HUES6 (cell line): ENCODE measurements at regions not wholly inside any gene's neighbourhood (a gene's known extent, or its start where the extent isn't known, plus 50 kb on each side); places are given as distances from the start of the nearest gene placed in this dataset.

Experiments
- H3K27ac ChIP-seq: 2 replicates; pipeline ENCODE4 v1.7.0; 2013; ENCODE audit warnings: low read depth, mild to moderate bottlenecking, low read length, inconsistent platforms
- H3K27me3 ChIP-seq: 2 replicates; pipeline ENCODE4 v1.6.1; 2013; ENCODE audit warnings: low read length; ENCODE audit not compliant: control insufficient read depth, insufficient read depth
- H3K36me3 ChIP-seq: 2 replicates; pipeline ENCODE4 v1.6.1; 2013; ENCODE audit warnings: low read length; ENCODE audit not compliant: control insufficient read depth, insufficient read depth
- H3K4me1 ChIP-seq: 2 replicates; pipeline ENCODE4 v1.6.1; 2013; ENCODE audit warnings: low read length; ENCODE audit not compliant: control insufficient read depth, insufficient read depth
- H3K4me3 ChIP-seq: 2 replicates; pipeline ENCODE4 v1.5.1; 2013; ENCODE audit warnings: low read depth, low read length
- H3K9ac ChIP-seq: one replicate; pipeline ENCODE4 v1.6.1; 2013; ENCODE audit warnings: mild to moderate bottlenecking, low read length
- H3K9me3 ChIP-seq: 2 replicates; pipeline ENCODE4 v1.6.1; 2013; ENCODE audit warnings: low read depth, low read length; ENCODE audit not compliant: control insufficient read depth, insufficient read depth

DNA sequence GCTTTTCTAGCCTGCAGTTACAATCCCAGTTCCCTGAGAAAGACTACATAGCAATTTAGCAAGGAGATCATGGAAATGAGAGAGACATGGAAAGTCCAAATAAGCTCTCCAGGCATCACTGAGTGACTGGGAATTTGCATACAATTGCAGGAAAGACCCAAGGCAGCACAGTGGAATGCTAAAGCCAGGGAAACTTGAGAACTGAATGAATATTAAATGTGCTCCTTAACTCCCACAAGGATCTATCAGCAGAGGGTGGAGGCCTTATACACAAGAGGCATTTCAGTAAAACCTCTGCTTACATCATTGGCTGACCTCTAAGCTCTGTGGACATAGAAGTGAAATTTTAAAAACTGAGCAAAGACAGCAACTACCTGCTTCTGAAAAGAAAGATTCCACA, 355.6 kb upstream of the DAB2 start:
- H3K36me3 ChIP-seq, result no peaks in the 10 kb centered on the region
- no peak overlapping the region for H3K9ac ChIP-seq
- peaks cover 8% of the 10 kb centered on the region for H3K4me1 ChIP-seq
- no peak overlapping the region for H3K27ac ChIP-seq
- H3K27me3 ChIP-seq, result no peaks in the 10 kb centered on the region
- 0 out of 2 replicates have a peak, but pooled peaks cover 2% of the 10 kb centered on the region for H3K9me3 ChIP-seq
- no peak overlapping the region for H3K4me3 ChIP-seq

DNA sequence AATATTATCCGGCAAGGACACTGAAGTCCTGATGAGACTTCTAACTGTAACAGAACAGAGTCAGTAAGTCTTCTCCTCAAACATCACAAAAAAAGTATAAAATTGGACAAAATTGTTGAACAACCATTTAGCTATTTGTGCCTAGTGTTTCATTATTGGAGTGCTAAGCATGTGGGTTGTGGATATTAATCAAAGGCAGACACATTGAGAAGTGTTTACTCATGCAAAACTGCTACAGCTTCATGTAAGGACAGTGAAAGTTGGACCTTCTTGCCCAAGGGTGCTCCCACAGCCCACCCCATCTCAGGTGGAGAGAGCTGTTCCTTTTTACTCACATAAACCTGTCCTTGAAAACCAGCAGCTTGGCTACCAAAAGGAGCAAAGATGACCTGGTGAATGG, 355.1 kb upstream of the DAB2 start:
- Histone ChIP-seq H3K9me3 (no peaks in the 10 kb centered on the region), H3K4me3 (no peak overlapping the region), H3K9ac (no peak overlapping the region), H3K4me1 (peaks cover 8% of the 10 kb centered on the region), H3K27ac (no peak overlapping the region), H3K36me3 (no peaks in the 10 kb centered on the region), H3K27me3 (no peaks in the 10 kb centered on the region)

DNA sequence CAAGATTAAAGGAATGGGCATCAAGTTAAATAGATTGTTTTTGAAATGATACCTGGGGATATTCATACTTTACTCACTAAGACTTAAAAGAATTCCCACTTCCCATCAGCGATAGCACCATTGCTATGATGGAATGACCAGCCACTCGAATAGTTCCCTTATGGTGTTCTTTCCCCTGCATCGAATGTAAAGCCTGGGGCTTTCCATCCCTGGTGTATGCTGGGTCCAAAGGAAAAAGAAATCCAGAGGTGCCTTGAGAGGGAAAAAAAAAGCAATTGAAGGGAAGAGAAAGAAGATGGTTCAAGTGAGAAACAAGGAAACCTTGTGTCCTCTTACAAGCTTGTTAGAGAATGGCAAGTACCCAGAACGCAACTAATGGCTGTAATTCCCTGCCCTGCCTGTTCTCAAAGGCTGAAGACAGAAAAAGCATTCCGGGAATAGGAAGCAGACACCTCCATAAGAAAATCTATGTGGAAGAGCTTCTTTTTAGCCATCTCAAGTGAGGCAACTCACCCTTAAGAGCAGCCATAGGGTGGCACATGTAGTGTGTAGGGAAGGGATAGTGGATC, 351.1 kb upstream of the DAB2 start:
- Histone ChIP-seq H3K4me1 (peaks cover 8% of the 10 kb centered on the region), H3K27me3 (no peaks in the 10 kb centered on the region), H3K27ac (no peak overlapping the region), H3K9ac (no peak overlapping the region), H3K4me3 (no peak overlapping the region), H3K9me3 (no peaks in the 10 kb centered on the region), H3K36me3 (no peaks in the 10 kb centered on the region)

DNA sequence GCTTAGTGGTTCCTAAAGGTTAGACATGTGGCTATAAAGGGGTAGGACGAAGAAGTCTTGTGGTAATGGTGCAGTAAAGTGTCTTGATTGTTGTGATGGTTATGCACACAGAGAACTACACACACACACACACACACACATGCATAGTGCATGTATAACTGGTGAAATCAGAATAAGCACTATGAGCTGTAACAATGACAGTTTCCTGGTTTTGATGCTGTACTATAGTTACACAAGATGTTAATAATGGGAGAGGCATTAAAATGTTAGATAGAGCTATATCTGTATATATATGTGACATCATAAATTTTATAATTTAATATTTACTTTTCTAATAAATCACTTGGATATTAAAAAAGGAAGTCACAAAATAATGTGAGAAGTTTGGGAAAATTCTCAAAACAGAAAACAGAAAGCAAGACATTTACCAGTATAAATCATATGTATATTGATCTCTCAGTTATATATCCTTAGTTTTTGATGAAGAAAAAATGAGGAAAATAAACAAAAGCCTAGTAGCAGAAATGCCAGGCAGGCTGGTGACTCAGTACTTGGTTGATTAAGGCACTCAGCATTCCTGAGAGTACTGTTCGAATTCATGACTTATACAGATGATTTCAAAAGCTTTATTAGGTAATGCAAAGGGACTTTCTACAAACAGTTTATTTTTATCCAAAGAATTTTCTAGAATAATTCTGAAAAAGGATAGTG, 350.5 kb upstream of the DAB2 start:
- no peaks in the 10 kb centered on the region for H3K27me3 ChIP-seq
- peaks cover 4% of the 10 kb centered on the region for H3K4me1 ChIP-seq
- H3K36me3 ChIP-seq, result no peaks in the 10 kb centered on the region
- no peaks in the 10 kb centered on the region for H3K9me3 ChIP-seq
- H3K9ac ChIP-seq, result no peak overlapping the region
- H3K27ac ChIP-seq, result no peak overlapping the region
- H3K4me3 ChIP-seq, result no peak overlapping the region

DNA sequence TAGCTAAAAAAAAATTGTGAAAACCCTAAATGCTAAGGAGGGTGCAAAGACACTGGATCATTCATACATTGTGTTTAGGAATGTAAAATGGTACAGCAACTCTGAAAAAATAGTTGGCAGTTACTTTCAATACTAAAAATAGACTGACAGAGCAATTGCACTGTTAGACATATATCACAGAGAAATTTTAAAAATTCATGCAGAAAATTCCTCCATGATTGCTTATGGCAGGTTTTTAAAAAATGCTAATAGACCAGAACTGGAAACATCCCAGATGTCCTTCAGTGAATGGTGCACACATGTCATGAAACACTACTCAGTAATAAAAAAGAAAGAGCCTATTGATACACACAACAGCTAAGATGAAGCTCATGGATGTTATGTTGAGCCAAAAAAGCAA, 349.8 kb upstream of the DAB2 start:
- no peak overlapping the region for H3K9ac ChIP-seq

DNA sequence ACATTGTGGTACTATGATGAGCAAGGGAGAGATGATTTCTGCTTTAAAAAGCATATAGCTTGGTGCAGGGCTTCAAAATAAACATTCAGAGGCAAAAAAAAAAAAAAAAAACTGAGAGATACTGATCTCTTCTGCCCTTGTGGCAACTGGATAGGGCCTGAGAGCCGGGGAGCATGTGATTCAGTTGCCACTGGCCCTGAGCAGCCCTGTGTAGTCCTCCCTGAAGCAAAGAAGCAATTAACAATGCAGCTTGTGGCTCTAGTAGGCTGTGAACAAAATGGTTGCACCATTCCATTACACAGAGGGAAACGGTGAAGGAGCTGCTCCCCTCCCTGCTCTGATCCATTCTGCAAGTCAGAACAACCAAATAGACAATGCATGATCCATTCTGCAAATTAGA, 347.5 kb upstream of the DAB2 start:
- Histone ChIP-seq H3K4me1 (no peaks in the 10 kb centered on the region), H3K9ac (no peak overlapping the region), H3K9me3 (no peaks in the 10 kb centered on the region), H3K27me3 (no peaks in the 10 kb centered on the region), H3K4me3 (no peak overlapping the region), H3K27ac (no peak overlapping the region), H3K36me3 (no peaks in the 10 kb centered on the region)

More for the DNA sequence above, 349.8 kb upstream of the DAB2 start:
- H3K4me1 ChIP-seq, result no peaks in the 10 kb centered on the region
- no peak overlapping the region for H3K4me3 ChIP-seq
- H3K27me3 ChIP-seq, result no peaks in the 10 kb centered on the region
- H3K36me3 ChIP-seq, result no peaks in the 10 kb centered on the region
- no peak overlapping the region for H3K27ac ChIP-seq
- no peaks in the 10 kb centered on the region for H3K9me3 ChIP-seq

DNA sequence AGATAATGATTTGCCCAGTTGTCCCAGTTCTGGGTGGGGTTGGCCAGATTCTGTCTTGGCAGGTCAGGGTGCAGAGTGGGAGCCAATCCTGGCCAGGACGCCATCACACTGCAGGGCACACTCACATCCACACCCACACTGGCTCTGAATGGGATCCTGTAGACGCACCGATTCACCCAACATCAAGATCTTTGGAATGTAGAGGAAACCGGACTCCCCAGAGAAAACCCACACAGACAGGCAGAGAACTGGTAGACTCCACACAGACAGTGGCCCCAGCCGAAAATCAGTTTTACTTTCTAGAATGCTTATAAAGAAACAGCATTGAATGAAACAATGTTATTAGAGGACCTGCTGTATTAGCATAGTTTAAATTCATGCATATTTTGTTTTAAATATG, 343.1 kb upstream of the DAB2 start:
- H3K4me3 ChIP-seq, result no peak overlapping the region
- H3K9me3 ChIP-seq, result 0 out of 2 replicates have a peak, but pooled peaks cover 2% of the 10 kb centered on the region
- no peaks in the 10 kb centered on the region for H3K36me3 ChIP-seq
- H3K9ac ChIP-seq, result no peak overlapping the region
- no peaks in the 10 kb centered on the region for H3K4me1 ChIP-seq
- H3K27me3 ChIP-seq, result no peaks in the 10 kb centered on the region
- H3K27ac ChIP-seq, result no peak overlapping the region

DNA sequence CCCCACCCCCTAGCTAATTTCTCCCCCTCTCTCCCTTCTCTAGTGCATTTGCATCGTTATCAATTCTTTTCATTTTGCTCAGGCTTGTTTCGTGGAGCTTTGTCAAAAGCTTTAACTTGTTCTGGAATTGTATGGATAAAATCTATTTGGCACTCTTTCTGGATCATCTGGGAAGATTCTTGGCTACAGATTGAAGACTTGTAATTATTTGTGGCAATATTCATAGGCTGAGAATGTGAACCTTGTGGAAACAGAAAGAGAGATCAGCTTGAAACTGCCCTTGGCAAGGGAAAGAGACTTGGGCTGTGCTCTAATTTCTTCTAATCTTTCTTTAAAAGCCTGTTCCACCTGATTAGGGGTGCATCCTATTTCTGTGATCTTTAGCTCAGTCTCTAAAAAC, 340.6 kb upstream of the DAB2 start:
- Histone ChIP-seq H3K4me3 (no peak overlapping the region), H3K27me3 (no peaks in the 10 kb centered on the region), H3K9me3 (0 out of 2 replicates have a peak, but pooled peaks cover 2% of the 10 kb centered on the region), H3K9ac (no peak overlapping the region), H3K27ac (no peak overlapping the region), H3K4me1 (no peaks in the 10 kb centered on the region), H3K36me3 (no peaks in the 10 kb centered on the region)

DNA sequence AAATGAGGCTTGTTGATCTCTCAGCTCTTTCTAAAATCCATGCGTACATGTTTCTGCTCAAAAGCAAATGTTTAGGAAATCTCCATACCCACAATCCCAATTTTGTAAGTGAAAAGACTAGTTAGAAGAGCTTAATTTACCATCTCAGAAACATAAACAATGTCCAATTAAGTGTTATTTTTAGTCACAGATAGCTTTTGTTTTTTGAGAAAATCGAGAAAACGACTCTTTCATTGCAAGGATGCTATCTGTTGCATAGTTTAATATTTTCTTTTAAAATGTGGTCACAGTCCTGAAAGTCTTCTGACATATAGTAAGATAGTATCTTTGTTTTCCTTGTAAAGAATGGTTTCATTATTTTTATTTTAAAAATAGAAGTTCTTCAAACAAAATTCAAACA, 338.0 kb upstream of the DAB2 start:
- no peak overlapping the region for H3K9ac ChIP-seq
- H3K4me3 ChIP-seq, result no peak overlapping the region
- no peaks in the 10 kb centered on the region for H3K27me3 ChIP-seq
- no peak overlapping the region for H3K27ac ChIP-seq
- H3K36me3 ChIP-seq, result no peaks in the 10 kb centered on the region
- H3K4me1 ChIP-seq, result no peaks in the 10 kb centered on the region
- 0 out of 2 replicates have a peak, but pooled peaks cover 2% of the 10 kb centered on the region for H3K9me3 ChIP-seq

DNA sequence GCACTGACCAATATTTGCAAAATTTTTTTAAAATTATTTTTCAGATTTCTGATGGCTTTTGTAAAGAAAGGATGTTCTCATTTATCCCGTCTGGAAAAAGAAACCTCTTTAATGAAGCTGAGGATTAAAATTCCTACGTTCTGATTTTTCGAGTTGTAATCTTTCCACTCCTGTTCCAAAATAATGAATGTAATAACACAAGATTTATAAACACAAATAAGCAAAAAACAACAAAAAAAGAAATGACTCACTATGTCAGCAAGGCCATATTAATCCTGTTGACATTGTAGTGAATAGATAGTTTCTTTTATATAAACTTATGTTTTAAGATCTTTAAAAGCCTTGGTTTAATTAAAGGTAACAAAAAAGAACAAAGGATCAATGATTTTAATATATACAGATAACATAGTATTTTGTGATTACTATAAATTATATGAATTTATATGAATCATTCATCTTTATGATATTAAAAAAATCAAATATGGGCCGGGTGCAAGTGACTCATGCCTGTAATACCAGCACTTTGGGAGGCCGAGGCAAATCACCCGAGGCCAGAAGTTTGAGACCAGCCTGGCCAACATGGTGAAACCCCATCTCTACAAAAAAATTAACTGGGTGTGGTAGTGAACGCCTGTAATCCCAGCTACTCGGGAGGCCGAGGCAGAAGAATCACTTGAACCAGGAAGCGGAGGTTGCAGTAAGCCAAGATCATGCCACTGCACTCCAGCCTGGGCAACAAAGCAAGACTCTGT, 336.6 kb upstream of the DAB2 start:
- Histone ChIP-seq H3K4me1 (no peaks in the 10 kb centered on the region), H3K36me3 (no peaks in the 10 kb centered on the region), H3K9me3 (0 out of 2 replicates have a peak, but pooled peaks cover 2% of the 10 kb centered on the region), H3K4me3 (no peak overlapping the region), H3K27ac (no peak overlapping the region), H3K27me3 (no peaks in the 10 kb centered on the region), H3K9ac (no peak overlapping the region)
